Activated naive CD8-positive, alpha-beta T cell treated with anti-CD3 and anti-CD28 coated beads, Interleukin-2, amount 10 ng/mL, durations not matched to agents 7 days and 5 days (primary cell): ENCODE measurements at regions not wholly inside any gene's neighbourhood (a gene's known extent, or its start where the extent isn't known, plus 50 kb on each side); places are given as distances from the start of the nearest gene placed in this dataset.

ENCODE experiments used
- ATAC-seq: fragments of 150-1000 bp; cut with Tn5 transposase; one replicate; pipeline ENCODE4 v1.10.0; 2021; ENCODE audit warnings: low read depth, moderate library complexity
- POLR2A ChIA-PET: fragments of 350-600 bp; sonication (Branson Sonifier 250); formaldehyde crosslinking; loops from one replicate; lab custom pipeline; 2021; ENCODE audit warnings: antibody characterized with exemption; lab: Charles Lee
- DNase-seq: peaks from one replicate; pipeline ENCODE4 v3.0.0; 2021
- H3K27ac Mint-ChIP-seq: one replicate; pipeline ENCODE4 v1.8.0; 2022; ENCODE audit warnings: mild to moderate bottlenecking, mixed read lengths
- H3K27me3 Mint-ChIP-seq: one replicate; pipeline ENCODE4 v1.8.0; 2022; ENCODE audit warnings: mild to moderate bottlenecking, moderate library complexity, mixed read lengths
- H3K36me3 Mint-ChIP-seq: one replicate; pipeline ENCODE4 v1.8.0; 2021; ENCODE audit warnings: mild to moderate bottlenecking, mixed read lengths
- H3K4me1 Mint-ChIP-seq: one replicate; pipeline ENCODE4 v1.8.0; 2021; ENCODE audit warnings: mixed read lengths
- H3K4me3 Mint-ChIP-seq: one replicate; pipeline ENCODE4 v1.8.0; 2022; ENCODE audit warnings: mild to moderate bottlenecking, moderate library complexity, mixed read lengths
- H3K9me3 Mint-ChIP-seq: one replicate; pipeline ENCODE4 v1.8.0; 2021; ENCODE audit warnings: mixed read lengths

- ATAC-seq: peak; percentile 70
- H3K27me3 Mint-ChIP-seq: no peaks in the 10 kb centered on the region
- H3K4me3 Mint-ChIP-seq: peak overlapping the region; percentile 82
- H3K36me3 Mint-ChIP-seq: peaks cover 2% of the 10 kb centered on the region
- peaks cover 50% of the 10 kb centered on the region for H3K4me1 Mint-ChIP-seq
- H3K9me3 Mint-ChIP-seq: no peaks in the 10 kb centered on the region
- H3K27ac Mint-ChIP-seq: peak overlapping the region; percentile 94
- DNase-seq: no peak
- POLR2A ChIA-PET: interaction anchor here (0.7 to 3.7 kb wide), 26 partner anchors 15 to 233 kb away, joined by 3 to 53 read pairs (median 6); partner anchors contain the start of gene ZNF217
Measured at GRCh38 chr20:53706466-53707370, 113.1 kb upstream of the ZNF217 start.

GRCh38 chr20:53706008-53706465 is 112.4 kb upstream of the ZNF217 start:
- POLR2A ChIA-PET: interaction anchor here (0.7 to 3.7 kb wide), 26 partner anchors 15 to 234 kb away, joined by 3 to 53 read pairs (median 6); partner anchors contain the start of gene ZNF217
- H3K27ac Mint-ChIP-seq: peak overlapping the region; percentile 94
- DNase-seq (no peak), ATAC-seq (no peak)
- H3K27me3 Mint-ChIP-seq: no peaks in the 10 kb centered on the region
- peak overlapping the region; percentile 82 for H3K4me3 Mint-ChIP-seq
- peaks cover 2% of the 10 kb centered on the region for H3K36me3 Mint-ChIP-seq
- no peaks in the 10 kb centered on the region for H3K9me3 Mint-ChIP-seq
- peaks cover 48% of the 10 kb centered on the region for H3K4me1 Mint-ChIP-seq

GRCh38 chr20:53702617-53703016 is 109.0 kb upstream of the ZNF217 start:
- ATAC-seq (no peak), DNase-seq (no peak)
- Mint-ChIP-seq H3K27me3 (no peaks in the 10 kb centered on the region), H3K4me1 (peaks cover 43% of the 10 kb centered on the region), H3K4me3 (no peak overlapping the region), H3K27ac (no peak overlapping the region), H3K9me3 (no peaks in the 10 kb centered on the region), H3K36me3 (peaks cover 2% of the 10 kb centered on the region)
- POLR2A ChIA-PET: no interaction called here

GRCh38 chr20:53699906-53700305 is 106.3 kb upstream of the ZNF217 start:
- Mint-ChIP-seq H3K36me3 (no peaks in the 10 kb centered on the region), H3K4me3 (no peak overlapping the region), H3K4me1 (peaks cover 28% of the 10 kb centered on the region), H3K27ac (no peak overlapping the region), H3K9me3 (no peaks in the 10 kb centered on the region), H3K27me3 (no peaks in the 10 kb centered on the region)
- POLR2A ChIA-PET: interaction anchor here (0.7 to 2.1 kb wide), 2 partner anchors 11 to 57 kb away, joined by 4 to 6 read pairs; no protein-coding TSS in a partner anchor
- ATAC-seq (no peak), DNase-seq (no peak)

GRCh38 chr20:53699085-53699674 is 105.5 kb upstream of the ZNF217 start:
- POLR2A ChIA-PET: interaction anchor here (0.6 to 2.1 kb wide), 3 partner anchors 56 to 90 kb away, joined by 3 to 4 read pairs (median 4); no protein-coding TSS in a partner anchor

GRCh38 chr20:53698371-53698978 is 104.8 kb upstream of the ZNF217 start:
- H3K36me3 Mint-ChIP-seq: no peaks in the 10 kb centered on the region
- peaks cover 33% of the 10 kb centered on the region for H3K4me1 Mint-ChIP-seq

More at GRCh38 chr20:53699085-53699674, 105.5 kb upstream of the ZNF217 start:
- no peaks in the 10 kb centered on the region for H3K27me3 Mint-ChIP-seq
- ATAC-seq (no peak), DNase-seq (no peak)
- no peak overlapping the region for H3K4me3 Mint-ChIP-seq
- H3K36me3 Mint-ChIP-seq: no peaks in the 10 kb centered on the region
- peak overlapping the region; percentile 71 for H3K27ac Mint-ChIP-seq
- H3K4me1 Mint-ChIP-seq: peaks cover 30% of the 10 kb centered on the region
- H3K9me3 Mint-ChIP-seq: no peaks in the 10 kb centered on the region

GRCh38 chr20:53695797-53696527 is 102.3 kb upstream of the ZNF217 start:
- no peak overlapping the region for H3K4me3 Mint-ChIP-seq
- no peaks in the 10 kb centered on the region for H3K27me3 Mint-ChIP-seq
- DNase-seq (no peak), ATAC-seq (no peak)
- H3K27ac Mint-ChIP-seq: no peak overlapping the region
- POLR2A ChIA-PET: interaction anchor here (0.8 to 1.5 kb wide), 6 partner anchors 10 to 118 kb away, joined by 3 to 7 read pairs (median 4); no protein-coding TSS in a partner anchor
- no peaks in the 10 kb centered on the region for H3K9me3 Mint-ChIP-seq
- H3K4me1 Mint-ChIP-seq: peaks cover 49% of the 10 kb centered on the region
- no peaks in the 10 kb centered on the region for H3K36me3 Mint-ChIP-seq

More at GRCh38 chr20:53698371-53698978, 104.8 kb upstream of the ZNF217 start:
- Mint-ChIP-seq H3K9me3 (no peaks in the 10 kb centered on the region), H3K27me3 (no peaks in the 10 kb centered on the region), H3K4me3 (no peak overlapping the region), H3K27ac (no peak overlapping the region)
- POLR2A ChIA-PET: interaction anchor here (0.6 to 1.1 kb wide), 3 partner anchors 67 to 89 kb away, joined by 3 to 4 read pairs (median 3); no protein-coding TSS in a partner anchor
- ATAC-seq: no peak
- DNase-seq: no peak

GRCh38 chr20:53693262-53693871 is 99.7 kb upstream of the ZNF217 start:
- Mint-ChIP-seq H3K9me3 (no peaks in the 10 kb centered on the region), H3K4me3 (peak overlapping the region; percentile 76), H3K27ac (peak overlapping the region; percentile 90), H3K27me3 (no peaks in the 10 kb centered on the region), H3K4me1 (peaks cover 38% of the 10 kb centered on the region), H3K36me3 (no peaks in the 10 kb centered on the region)
- peak; percentile 40 for DNase-seq
- POLR2A ChIA-PET: interaction anchor here (0.5 to 2.1 kb wide), 5 partner anchors 15 to 70 kb away, joined by 3 to 10 read pairs (median 4); no protein-coding TSS in a partner anchor
- peak; percentile 76 for ATAC-seq

- ATAC-seq: peak; percentile 34
- peaks cover 43% of the 10 kb centered on the region for H3K4me1 Mint-ChIP-seq
- DNase-seq: no peak
- H3K27me3 Mint-ChIP-seq: no peaks in the 10 kb centered on the region
- H3K9me3 Mint-ChIP-seq: no peaks in the 10 kb centered on the region
- H3K27ac Mint-ChIP-seq: peak overlapping the region; percentile 90
- H3K4me3 Mint-ChIP-seq: peak overlapping the region; percentile 76
- POLR2A ChIA-PET: interaction anchor here (0.5 to 2.1 kb wide), 10 partner anchors 14 to 98 kb away, joined by 3 to 10 read pairs (median 4); no protein-coding TSS in a partner anchor
- no peaks in the 10 kb centered on the region for H3K36me3 Mint-ChIP-seq
Measured at GRCh38 chr20:53692465-53693067, 98.9 kb upstream of the ZNF217 start.

- no peaks in the 10 kb centered on the region for H3K36me3 Mint-ChIP-seq
- H3K27me3 Mint-ChIP-seq: no peaks in the 10 kb centered on the region
- POLR2A ChIA-PET: interaction anchor here (0.5 to 2.4 kb wide), 6 partner anchors 14 to 97 kb away, joined by 4 to 10 read pairs (median 4); no protein-coding TSS in a partner anchor
- no peaks in the 10 kb centered on the region for H3K9me3 Mint-ChIP-seq
- H3K27ac Mint-ChIP-seq: peak overlapping the region; percentile 90
- peaks cover 46% of the 10 kb centered on the region for H3K4me1 Mint-ChIP-seq
- no peak for DNase-seq
- no peak for ATAC-seq
- no peak overlapping the region for H3K4me3 Mint-ChIP-seq
Measured at GRCh38 chr20:53691811-53692192, 98.2 kb upstream of the ZNF217 start.

- Mint-ChIP-seq H3K27ac (peak overlapping the region; percentile 90), H3K4me3 (no peak overlapping the region), H3K4me1 (peaks cover 46% of the 10 kb centered on the region), H3K9me3 (no peaks in the 10 kb centered on the region), H3K36me3 (no peaks in the 10 kb centered on the region), H3K27me3 (no peaks in the 10 kb centered on the region)
- DNase-seq (no peak), ATAC-seq (no peak)
- POLR2A ChIA-PET: interaction anchor here (1.3 to 2.4 kb wide), 4 partner anchors 13 to 30 kb away, joined by 4 to 10 read pairs (median 6); no protein-coding TSS in a partner anchor
Measured at GRCh38 chr20:53691060-53691810, 97.6 kb upstream of the ZNF217 start.
